Pulmonary artery endothelial cell (primary cell): ENCODE measurements at regions not wholly inside any gene's neighbourhood (a gene's known extent, or its start where the extent isn't known, plus 50 kb on each side); places are given as distances from the start of the nearest gene placed in this dataset.
A peak's percentile ranks its signal among the peaks of the same experiment; 100 is the strongest.
"Not testable (repeated sequence)": the region's sequence is repeated elsewhere in the genome, so short reads cannot be mapped to it uniquely, and the experiment has no call there.

Experiments used
- DNase-seq: peaks from one replicate; pipeline ENCODE4 v3.0.0-alpha.2; 2011; ENCODE audit warnings: low read depth, low spot score

DNA sequence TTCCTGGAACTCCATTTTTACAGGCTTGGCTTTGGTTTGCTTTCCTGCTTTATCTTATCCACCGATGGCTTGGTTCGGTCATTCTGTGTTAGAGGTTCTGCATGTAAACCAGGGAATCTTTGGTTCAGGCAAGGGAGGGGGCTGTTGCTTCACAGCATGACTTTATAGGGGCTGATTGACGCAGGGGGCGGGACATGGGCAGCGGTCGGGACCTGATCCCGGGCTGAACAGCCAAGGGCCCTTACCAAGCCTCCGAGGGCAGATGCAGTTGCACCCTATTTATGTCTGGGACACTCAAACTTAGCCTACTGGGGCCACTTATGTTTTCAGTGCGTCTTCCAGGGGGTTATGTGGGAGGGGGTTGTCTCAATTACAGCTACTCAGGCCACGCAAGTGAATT lies 312.4 kb downstream of the ZNF536 start:
- no peak for DNase-seq

DNA sequence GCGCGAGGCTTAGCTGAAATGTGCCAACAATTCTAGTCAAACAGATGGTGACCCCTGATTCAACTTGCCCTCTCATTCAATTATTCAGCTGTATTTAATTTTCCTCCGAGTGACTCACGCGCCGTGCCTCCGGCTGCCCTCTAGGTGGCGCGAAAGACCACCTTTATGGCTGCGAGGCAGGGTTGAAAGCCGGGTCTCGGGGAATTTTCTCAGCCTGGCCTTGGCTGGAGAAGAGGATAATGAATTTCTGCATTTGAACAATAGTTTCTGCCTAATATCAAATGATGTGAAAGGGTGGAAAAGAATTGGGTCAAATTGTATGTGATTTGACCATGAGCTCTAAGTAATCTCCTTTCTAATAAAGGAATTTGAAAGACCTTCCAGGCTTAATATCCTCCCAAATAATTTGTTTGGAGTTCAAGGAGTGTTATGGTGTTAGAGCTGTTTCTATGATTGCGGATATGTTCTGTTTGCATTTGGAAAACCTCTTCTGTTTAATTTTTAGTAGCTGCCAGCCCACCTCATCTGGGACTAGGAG lies 310.9 kb downstream of the ZNF536 start:
- peak; percentile 49 for DNase-seq

DNA sequence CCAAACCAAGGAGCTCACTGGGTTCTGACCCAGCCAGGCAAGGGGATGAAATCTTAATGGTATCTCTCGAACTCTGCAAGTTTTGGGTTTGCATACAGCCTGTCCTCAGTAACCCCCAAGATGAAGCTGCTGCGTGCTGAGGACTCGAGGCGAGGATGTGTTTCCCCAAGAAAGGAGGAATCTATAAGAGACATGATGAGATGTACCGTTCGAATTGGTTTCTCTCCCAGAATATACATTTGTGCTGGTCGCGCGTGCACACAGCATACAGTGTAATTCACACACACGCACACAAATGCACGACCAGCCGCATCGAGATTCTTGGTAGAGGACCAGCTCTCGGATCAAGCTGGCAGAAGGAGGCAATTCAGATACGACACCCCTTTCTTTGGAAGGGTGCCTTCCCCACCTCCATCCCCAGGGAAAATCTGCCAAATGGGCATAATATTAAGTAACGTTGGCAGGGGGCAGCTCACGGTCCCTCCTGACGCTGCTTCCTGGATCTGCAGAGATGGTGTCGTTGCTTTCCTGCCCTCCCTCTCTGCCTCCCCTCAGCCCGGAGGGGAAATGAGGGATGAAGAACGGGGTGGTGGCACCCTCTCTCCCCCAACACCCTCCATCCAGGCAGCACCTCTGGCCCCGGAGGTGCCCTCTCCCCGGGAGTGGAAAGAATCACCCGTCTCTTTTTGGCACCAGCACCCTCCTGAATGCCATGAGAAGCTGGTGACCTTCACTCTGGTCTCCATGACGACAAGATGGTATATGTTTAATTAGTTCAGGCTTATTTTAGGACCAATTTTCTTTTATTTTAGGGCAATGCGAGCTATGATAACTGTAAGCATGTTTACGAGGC lies 310.2 kb downstream of the ZNF536 start:
- no peak for DNase-seq

DNA sequence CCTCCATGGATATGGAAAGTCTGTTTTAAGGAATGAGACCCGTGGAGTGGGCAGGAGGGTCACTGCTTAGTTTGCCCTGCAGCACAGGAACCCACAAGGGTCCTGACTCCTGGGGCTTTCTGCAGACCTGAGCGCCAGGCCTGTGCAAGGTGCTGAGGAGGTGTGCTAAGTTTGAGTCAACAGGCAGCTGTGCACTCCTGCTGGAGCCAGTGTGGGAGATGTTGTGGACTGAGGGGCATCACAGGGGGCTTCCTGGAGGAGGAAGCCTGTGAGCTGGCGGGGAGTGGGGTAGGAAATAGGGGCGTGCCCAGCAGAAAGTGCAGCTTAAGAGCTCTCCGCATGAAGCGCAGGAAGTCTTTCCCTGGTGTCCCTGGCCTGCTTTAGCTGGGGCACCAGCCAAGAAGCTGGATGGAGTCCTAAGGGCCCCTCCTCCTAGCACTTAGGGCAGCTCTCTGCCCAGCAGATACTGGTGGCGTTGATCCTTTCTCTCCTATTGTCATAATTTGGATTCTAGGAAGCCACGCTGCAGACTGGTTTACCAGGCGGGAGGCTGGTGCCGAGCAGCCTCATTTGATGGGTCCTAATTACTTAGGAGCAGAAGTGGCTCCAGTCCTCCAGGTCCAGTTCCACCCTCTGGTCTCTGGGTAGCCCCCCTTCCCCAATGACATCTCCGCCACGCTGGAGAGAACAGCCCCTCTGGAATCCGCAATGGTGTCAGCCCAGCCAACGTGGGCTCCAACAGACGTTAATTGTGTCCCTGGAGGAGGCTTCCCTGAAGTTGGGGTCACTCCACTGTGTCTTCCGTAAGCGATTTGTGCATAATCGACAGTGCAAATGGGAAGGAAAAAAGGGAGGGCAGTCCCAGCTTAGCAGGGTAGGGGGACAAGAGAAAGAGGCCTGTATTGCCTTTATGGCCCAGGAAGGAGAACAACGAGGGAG lies 309.2 kb downstream of the ZNF536 start:
- DNase-seq, result no peak

DNA sequence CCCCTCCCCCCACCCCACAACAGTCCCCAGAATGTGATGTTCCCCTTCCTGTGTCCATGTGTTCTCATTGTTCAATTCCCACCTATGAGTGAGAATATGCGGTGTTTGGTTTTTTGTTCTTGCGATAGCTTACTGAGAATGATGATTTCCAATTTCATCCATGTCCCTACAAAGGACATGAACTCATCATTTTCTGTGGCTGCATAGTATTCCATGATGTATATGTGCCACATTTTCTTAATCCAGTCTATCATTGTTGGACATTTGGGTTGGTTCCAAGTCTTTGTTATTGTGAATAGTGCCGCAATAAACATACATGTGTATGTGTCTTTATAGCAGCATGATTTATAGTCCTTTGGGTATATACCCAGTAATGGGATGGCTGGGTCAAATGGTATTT lies 308.2 kb downstream of the ZNF536 start:
- DNase-seq, result not testable (repeated sequence)

DNA sequence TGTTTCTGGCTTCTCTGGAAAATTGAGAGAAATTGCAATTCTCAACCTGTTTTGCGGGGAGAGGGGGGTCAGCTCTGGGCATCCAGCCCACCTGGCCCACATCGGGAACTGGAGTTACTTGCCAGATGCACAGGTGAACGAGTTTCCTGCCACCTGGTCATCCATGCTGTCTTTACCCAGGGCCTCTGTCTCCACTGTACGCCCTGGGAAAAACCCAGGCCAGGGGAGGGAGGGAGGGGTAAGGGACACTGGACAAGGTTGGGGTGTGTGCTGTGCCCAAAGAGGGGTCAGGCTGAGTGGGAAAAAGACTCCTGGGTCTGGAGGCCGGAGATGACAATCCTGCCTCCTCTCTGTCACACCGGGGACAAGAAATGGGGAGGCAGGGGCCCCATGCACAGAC lies 307.6 kb downstream of the ZNF536 start:
- no peak for DNase-seq

DNA sequence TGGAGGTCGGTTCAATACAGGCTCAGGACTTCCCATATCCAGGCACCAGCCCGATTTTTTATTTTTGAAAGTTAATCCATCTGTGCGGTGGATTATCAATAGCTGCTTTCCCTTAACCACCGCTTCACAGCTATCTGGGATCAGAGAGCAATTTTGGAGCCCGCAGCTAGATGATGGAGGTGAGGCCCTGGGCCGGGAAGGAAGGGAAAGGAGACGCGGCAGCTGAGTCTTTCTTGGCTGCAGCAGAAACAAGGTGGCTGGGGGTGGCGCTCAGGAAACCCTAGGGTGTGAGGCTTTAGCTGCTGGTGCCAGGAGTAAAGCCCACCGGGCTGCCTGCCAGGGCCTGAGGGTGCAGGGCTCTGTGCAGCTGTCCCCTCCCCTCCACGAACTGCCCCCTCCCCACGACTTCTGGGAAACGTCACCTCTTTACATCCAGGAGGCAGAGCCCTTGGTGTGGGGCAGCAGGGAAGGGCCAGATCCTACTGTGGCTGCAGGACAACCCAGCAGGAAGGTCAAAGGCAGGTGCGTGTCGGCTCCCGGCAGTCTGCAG lies 307.0 kb downstream of the ZNF536 start:
- DNase-seq, result no peak

DNA sequence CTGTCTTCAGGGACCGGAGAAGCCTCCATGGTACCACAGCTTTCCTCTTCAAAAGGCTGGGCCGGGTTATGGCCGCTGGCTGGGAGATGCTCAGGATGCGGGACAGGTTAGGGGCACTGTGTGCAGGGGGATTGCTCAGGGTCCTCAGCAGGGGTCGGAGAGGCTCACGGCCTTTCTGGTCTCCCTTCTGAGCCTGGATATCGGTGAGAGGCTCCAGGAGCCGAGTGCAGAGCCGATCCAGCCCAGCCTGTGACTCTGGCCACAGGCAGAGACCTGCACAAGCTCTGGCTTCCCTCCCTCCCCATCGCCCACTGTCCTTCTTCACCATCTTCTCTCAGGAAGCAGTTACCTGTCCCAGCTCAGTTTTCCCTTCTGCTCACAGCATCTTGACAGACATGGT lies 306.0 kb downstream of the ZNF536 start:
- no peak for DNase-seq

DNA sequence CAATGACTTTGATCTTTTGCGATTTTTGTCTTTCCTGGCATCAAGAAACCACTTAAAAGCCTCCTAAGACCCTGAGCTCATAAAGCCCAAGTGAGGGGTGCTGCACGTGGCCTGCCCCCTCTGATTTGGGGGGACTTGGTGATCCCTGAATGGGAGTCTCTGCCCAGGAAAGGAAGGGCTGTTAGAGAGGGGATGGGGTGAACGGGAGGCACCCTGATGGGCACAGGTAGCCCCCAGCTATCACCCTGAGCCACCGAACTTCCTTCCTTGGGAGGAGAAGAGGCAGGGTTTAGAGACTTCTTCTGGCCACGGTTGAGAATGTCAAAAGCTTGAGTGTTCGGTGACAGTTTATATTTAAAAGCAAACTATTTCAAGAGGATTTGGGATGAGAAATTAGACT lies 305.5 kb downstream of the ZNF536 start:
- DNase-seq, result no peak

DNA sequence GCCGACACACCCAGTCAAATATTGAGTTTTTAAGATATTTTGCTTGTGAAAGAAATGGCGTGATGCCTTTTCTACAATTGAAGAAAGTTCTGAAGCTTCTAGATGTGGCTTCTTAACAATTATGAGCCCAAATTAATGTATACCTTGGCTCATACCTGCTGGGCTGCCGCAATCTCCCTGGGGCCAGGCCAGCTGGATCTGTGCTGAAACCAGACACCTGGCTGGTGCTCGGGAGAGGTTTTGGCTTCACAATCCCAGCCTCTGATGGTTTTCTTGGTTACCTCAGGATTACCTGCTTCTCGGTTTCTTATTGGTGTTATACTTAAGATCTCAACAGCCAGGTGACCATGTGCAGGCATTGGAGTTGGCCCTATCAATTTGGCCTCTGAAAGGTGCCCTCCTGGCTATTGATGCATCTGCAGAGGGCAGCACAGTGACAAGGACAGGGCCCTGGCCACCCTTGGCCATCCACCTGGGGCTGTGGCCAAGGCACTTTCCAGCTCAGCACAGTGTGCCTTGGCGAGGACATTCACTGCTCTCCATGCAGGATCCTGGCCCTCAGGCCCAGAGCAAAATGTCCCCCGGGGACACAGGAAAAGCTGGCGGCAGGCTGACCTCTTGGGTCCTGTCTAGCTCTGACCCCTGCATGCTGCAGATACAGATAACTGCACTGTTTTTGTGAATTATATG lies 305.0 kb downstream of the ZNF536 start:
- no peak for DNase-seq

DNA sequence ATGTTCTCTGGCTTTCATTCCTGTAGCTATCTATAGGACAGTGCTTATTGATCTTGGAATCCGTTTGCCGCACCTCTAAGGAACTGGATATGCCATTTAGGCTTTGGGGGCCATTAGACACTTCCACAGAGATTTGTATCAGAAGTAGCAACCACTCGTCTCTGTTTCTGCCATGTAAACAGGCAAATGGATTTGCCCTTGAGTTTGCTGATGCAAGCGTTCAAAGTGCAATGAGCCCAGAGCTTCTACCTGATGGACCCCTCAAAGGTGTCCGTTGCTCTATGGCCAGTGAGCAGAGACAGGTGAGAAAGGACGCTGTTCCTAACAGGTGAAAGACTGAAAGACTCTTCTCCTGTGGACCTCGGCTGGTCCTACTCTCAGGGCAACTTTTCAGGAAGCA lies 302.9 kb downstream of the ZNF536 start:
- no peak for DNase-seq

DNA sequence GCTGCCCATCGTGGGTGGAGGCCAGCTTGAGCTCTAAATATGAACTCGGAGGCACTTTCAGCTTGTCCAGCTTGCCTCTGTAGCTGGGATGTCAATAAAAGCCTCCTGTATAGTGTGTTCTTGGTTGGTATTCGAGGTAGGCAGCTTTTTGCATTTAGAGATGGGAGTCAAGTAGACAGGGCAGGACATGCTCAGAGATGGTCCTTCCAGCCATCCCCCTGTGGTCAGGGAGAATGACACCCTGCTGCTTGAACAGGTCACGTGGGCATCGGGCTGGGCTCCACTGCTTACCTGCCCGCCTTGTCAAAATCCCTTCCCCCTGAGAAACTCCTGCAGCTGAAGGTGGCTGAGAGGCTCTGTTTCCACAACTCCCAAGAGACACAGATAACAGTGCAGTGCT lies 302.5 kb downstream of the ZNF536 start:
- no peak for DNase-seq

DNA sequence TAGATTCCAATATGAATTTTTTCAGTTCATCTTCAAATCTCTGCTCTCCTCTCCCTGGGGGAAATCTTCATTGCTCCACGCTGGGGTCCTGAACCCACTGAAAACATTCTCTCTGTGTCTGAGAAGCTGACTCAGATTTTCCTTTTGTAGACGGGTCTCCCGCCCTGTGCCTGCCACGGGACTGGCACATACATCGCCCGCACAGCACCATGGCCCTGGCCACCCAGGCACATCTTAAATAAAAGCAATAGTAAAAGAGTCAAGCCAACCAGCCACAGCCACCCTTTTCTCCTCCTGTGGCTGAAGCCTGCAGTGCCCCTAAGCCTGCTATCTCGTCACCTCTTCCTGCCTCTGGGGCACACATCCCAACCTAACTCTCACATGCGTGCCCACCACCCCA lies 301.2 kb downstream of the ZNF536 start:
- no peak for DNase-seq

DNA sequence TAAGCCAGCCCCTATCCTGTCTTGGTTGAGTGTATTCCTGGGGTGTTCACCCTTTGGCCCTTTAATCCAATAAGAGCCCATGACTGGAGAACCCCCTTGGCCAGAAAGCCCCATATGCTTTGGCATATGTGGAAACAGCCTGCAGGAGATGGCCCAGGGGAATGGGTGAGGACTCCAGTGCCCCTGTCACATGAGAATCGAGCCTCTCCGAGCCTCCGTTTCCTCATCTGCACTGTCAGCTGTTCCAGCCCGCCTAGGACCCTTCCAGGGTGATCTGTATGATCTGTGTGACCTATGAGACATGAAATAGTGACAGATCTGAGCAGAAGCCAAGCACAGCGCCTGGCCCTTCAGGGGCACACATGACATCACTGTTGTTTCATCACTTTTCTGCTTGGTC lies 300.7 kb downstream of the ZNF536 start:
- no peak for DNase-seq

DNA sequence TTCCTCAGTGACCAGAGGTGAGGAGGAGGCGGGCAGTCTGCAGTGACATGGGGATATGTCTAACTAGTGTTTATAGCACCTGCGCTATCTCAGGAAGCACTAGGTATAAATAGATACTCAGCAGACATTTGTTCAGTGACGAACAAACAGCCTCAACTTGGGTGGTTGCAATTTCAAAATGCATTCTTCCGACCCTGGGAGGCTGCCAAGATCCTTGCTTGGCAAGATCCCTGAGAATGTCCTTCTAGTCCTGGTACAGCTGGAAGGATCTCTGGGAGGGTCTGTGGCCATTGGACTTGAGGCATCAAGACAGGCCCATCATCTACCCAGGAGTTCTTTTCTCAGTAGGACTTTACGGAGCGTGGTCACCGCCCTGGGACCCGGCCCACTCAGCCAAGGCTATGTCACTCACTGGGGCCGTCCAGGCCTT lies 299.5 kb downstream of the ZNF536 start:
- DNase-seq, result no peak

DNA sequence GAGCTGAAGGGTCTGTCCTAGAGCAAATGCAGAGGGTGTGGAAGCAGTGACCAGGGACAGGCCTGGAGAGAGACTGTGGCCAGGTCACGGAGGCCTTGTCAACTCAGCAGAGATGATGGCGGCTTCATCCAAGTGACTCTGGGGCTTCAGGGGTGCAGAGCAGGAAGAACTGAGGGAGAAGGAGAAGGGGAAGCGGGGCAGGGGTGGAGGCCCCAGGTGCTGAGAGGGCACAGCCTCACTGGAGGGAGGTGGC lies 299.1 kb downstream of the ZNF536 start:
- DNase-seq, result no peak

DNA sequence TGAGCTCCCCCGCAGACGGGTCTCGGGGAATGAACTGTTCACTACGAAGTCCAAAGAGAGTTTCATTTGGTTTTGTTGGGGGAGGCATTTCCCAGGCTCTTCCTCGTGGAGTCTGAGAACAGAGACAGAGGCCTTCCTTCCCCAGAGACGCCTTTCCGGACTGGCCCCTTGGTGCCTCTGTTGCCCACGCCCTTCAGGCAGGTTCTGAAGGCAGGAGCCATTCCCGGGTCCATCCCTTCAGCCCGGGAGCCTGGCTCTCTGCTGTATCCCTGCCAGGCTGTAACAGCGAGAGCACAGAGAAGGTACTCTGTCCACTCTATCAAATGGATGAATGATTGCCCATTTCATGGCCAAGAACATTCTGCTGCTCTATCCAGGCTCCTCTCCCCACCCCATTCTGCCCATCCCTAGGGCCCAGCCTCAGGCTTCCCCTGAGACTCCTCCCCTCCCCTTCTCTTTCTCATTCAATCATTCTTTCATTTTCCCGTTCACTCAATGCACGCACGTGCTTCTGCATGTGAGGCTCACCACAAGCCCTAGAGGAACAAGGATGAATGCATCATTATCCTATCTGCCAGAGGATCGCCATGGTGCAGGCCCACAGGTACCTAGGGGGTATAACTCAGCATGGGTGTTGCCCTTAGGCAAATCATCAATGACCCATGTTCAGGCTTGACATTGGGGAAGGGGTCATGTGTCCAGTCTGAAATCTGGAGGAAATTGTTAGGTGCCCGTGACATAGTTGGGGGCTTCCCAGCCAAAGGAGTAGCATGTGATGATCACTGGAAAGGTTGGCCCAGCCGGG lies 298.6 kb downstream of the ZNF536 start:
- DNase-seq, result no peak

DNA sequence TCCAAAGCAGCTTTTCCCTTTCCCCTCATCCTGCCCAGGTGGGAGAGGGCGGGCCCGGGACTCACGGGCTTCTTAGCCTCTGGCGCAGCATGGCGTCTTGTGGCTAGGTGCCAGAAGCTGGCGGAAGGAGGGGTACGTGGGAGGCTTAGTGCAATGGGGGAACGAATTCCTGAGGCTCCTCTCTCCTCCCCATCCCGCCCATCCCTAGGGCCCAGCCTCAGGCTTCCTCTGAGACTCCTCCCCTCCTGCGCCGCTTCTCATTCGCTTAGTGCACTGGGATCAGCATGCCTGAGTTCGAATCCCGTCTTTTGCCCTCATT lies 297.8 kb downstream of the ZNF536 start:
- DNase-seq, result no peak

DNA sequence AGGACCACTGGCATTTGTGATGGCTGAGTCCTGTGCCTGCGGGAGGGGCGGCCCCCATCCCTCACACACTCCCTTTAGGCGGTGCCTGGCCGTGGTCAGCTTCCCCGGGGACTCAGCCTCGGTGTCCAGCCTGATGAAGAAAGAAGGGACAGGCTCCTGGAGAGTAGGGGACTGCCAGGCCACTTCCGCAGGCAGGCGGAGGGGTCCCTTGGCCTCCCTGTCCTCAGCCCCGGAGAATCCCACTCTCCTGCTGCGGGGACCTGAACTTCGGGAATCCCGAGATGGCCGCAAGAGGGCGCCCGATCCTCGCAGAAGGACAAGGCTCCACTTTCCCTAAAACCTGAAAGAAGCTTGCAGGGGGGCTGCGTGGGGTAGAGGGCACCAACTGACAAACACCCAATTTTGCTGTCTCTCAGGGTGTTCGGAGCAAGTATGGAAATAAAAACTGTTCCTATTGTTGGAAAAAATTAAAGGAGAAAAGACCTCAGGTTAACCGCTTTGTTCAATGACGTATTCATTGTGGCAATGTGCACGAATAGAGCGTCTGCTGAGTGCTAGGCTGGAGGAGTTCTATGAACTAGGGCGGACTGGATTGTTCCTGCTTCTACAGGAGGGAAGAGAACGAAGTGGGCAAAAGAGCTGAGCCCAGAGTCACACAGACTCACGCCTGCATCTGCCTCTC lies 297.3 kb downstream of the ZNF536 start:
- no peak for DNase-seq

DNA sequence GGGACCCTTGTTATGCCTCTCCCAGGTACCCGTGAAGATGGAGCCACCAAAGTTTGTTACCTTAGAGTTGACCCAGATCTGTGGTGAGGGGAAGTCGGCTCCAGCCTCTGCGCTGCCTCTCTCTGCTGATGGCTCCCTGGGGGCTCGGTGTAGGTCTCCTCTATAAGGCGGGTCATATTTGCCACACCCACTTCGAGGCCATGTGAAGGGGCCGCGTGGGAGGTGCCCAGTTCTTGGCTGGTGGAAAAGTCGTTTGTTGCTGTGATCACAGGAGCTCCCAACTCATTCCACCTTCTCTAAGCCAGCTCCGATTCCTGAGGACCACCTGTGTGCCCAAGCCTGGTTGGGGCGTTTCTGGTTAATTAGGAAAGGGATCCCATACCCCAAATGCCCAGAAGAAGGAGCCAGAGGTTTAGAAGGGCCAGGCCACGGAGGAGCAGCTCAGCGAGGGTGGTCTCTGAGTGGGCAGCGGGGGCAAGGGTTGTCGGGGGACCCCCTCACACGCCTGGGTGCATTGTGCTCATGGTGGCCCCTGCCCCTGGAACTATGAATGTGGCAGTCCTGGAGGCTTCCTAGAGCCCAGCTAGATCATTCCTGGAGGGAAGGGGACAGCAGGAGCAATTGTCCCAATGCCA lies 296.5 kb downstream of the ZNF536 start:
- DNase-seq, result no peak
